ENCODE measurements at regions not wholly inside any gene's neighbourhood (a gene's known extent, or its start where the extent isn't known, plus 50 kb on each side); places are given as distances from the start of the nearest gene placed in this dataset.

GRCh38 chr2:18487106-18487913, 73.1 kb downstream of the RDH14 start (continued):
- TF ChIP-seq TBP (IDR thresholded peaks at IDR 0.05; ENCODE audit: low read depth, low read length) (no peak), JUND (IDR thresholded peaks at IDR 0.05; ENCODE audit: low read length) (no peak), TAF1 (IDR thresholded peaks at IDR 0.05; ENCODE audit: low read depth, low read length) (no peak), NANOG (IDR thresholded peaks at IDR 0.05; ENCODE audit: insufficient read depth, low read depth, low read length, poor library complexity, severe bottlenecking) (no peak), CBX5 (IDR thresholded peaks at IDR 0.05; ENCODE audit: low read depth, low read length) (no peak), PHF8 (conservative IDR thresholded peaks at IDR 0.05; ENCODE audit: low read depth, low read length) (no peak)
